ENCODE measurements at regions not wholly inside any gene's neighbourhood (a gene's known extent, or its start where the extent isn't known, plus 50 kb on each side); places are given as distances from the start of the nearest gene placed in this dataset.

DNA sequence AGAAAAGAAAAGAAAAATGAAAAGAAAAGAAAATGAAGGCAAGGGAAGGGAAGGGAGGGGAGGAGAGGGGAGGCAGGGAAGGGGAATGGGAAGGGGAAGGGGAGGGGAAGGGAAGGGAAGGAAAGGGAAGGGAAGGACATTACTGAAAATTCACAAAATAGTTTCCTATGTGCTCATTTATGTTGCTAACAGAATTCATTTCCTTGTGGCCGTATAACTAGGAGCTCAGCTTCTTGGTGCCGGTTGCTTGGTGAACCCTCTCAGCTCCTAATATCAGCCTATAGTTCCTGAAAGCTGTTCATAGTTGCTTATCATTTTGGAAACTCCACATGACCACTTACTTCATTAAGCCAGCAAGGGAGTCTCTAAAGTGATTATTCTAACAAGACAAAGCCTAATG is 379.8 kb upstream of the TMEFF2 start:
- 81 to 92% (median 88%) methylated on average over 2 of the region's 2 CpGs for WGBS, 5 donors
- no peak for DNase-seq
- TF ChIP-seq, protein P1, sequence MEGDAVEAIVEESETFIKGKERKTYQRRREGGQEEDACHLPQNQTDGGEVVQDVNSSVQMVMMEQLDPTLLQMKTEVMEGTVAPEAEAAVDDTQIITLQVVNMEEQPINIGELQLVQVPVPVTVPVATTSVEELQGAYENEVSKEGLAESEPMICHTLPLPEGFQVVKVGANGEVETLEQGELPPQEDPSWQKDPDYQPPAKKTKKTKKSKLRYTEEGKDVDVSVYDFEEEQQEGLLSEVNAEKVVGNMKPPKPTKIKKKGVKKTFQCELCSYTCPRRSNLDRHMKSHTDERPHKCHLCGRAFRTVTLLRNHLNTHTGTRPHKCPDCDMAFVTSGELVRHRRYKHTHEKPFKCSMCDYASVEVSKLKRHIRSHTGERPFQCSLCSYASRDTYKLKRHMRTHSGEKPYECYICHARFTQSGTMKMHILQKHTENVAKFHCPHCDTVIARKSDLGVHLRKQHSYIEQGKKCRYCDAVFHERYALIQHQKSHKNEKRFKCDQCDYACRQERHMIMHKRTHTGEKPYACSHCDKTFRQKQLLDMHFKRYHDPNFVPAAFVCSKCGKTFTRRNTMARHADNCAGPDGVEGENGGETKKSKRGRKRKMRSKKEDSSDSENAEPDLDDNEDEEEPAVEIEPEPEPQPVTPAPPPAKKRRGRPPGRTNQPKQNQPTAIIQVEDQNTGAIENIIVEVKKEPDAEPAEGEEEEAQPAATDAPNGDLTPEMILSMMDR (IDR thresholded peaks at IDR 0.05 in 8 of 11, conservative IDR thresholded peaks at IDR 0.05 in 3 of 11), result no peak
- TF ChIP-seq POLR2A (IDR thresholded peaks at IDR 0.05), result no peak
- no peak for TF ChIP-seq POLR2AphosphoS5 (IDR thresholded peaks at IDR 0.05)
- intact Hi-C loops (cut with DNase I; ENCODE audit: low total_unique reads), result no loop called here
- Histone ChIP-seq H3K27me3 (replicated peaks in 1 of 7) (no peaks in the 10 kb centered on the region), H3K27ac (no peak overlapping the region), H3K36me3 (no peaks in the 10 kb centered on the region), H3K4me1 (no peaks in the 10 kb centered on the region), H3K9me3 (peaks cover 0 to 6% (median 0%) of the 10 kb centered on the region in 8 donors), H3K4me3 (no peak overlapping the region)

DNA sequence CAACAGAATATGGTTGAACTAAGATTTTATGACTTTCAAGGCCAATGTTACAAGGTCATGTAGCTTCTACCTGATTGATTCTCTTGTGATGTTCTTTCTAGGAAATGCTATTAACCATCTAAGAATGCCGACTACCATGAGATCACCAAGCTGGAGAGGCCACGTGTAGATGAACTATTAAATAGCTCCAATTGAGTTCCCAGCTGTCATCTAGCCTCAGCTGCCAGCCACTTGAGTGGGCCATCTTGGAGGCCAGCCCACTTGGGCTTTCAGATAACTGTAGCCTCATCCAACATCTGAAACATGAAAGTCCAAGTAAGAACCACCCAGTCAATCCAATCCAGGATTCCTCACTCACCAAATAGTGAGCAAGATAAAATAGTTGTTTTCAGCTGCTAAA is 376.9 kb upstream of the TMEFF2 start:
- no peak for TF ChIP-seq POLR2A (IDR thresholded peaks at IDR 0.05)
- TF ChIP-seq POLR2AphosphoS5 (IDR thresholded peaks at IDR 0.05), result no peak
- TF ChIP-seq, protein P1 (IDR thresholded peaks at IDR 0.05 in 8 of 11, conservative IDR thresholded peaks at IDR 0.05 in 3 of 11), result no peak
- no peak overlapping the region for H3K27ac ChIP-seq
- peaks cover 0 to 6% (median 0%) of the 10 kb centered on the region in 8 donors for H3K9me3 ChIP-seq
- no peak for DNase-seq
- no peaks in the 10 kb centered on the region for H3K4me1 ChIP-seq
- 72 to 83% (median 79%) methylated on average over 2 of the region's 2 CpGs for WGBS, 5 donors
- no peaks in the 10 kb centered on the region for H3K27me3 ChIP-seq (replicated peaks in 1 of 7)
- intact Hi-C loops (cut with DNase I; ENCODE audit: low total_unique reads), result no loop called here
- no peak overlapping the region for H3K4me3 ChIP-seq
- no peaks in the 10 kb centered on the region for H3K36me3 ChIP-seq

DNA sequence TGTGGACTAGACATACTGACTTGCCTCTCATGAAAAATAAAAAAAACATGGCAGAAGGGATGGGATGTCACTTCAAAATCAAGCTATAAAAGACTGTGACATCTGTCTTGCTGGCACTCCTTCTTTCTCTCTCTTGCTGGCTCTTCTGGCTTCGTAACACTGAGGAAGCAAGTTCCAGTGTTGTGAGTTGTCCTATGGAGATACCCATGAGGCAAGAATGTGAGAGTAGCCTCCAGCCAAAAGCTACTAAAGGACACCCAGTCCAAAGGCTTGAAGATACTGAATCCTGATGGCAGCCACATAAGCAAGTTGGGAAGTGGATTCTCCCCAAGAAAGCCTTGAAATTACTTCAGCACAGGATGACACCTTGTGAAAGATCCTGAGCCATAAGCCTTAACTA is 376.1 kb upstream of the TMEFF2 start:
- intact Hi-C loops (cut with DNase I; ENCODE audit: low total_unique reads), result no loop called here
- no peak overlapping the region for H3K27ac ChIP-seq
- no peaks in the 10 kb centered on the region for H3K27me3 ChIP-seq (replicated peaks in 1 of 7)
- TF ChIP-seq POLR2A (IDR thresholded peaks at IDR 0.05), result no peak
- TF ChIP-seq POLR2AphosphoS5 (IDR thresholded peaks at IDR 0.05), result no peak
- TF ChIP-seq, protein P1 (IDR thresholded peaks at IDR 0.05 in 8 of 11, conservative IDR thresholded peaks at IDR 0.05 in 3 of 11), result no peak
- peaks cover 0 to 6% (median 0%) of the 10 kb centered on the region in 8 donors for H3K9me3 ChIP-seq
- no peak for DNase-seq
- no peak overlapping the region for H3K4me3 ChIP-seq
- WGBS, 5 donors, result 67 to 82% (median 71%) methylated on average over 1 of the region's 1 CpG
- no peaks in the 10 kb centered on the region for H3K36me3 ChIP-seq
- no peaks in the 10 kb centered on the region for H3K4me1 ChIP-seq

DNA sequence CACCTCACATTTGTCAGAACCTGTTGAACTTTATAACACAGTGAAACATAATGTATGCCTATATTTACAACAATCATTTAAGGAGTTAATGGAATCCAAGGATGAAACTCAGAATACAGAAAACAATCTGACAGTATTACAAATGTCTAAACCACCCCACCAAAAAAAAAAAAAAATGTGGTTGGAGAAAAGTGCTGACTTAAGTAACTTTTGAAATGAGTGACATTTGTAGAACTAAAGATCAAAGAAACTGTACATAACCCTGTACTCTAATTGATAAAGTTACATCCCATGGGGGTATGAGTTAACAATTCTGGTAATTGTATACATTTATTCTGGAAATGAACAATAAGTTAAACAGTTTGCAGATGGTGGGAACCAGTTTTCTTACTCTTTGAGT is 372.1 kb upstream of the TMEFF2 start:
- DNase-seq, result no peak
- no peaks in the 10 kb centered on the region for H3K36me3 ChIP-seq
- no peaks in the 10 kb centered on the region for H3K27me3 ChIP-seq (replicated peaks in 1 of 7)
- H3K27ac ChIP-seq, result no peak overlapping the region
- TF ChIP-seq, protein P1 (IDR thresholded peaks at IDR 0.05 in 8 of 11, conservative IDR thresholded peaks at IDR 0.05 in 3 of 11), result no peak
- TF ChIP-seq POLR2AphosphoS5 (IDR thresholded peaks at IDR 0.05) (no peak), POLR2A (IDR thresholded peaks at IDR 0.05) (no peak)
- H3K4me1 ChIP-seq, result no peaks in the 10 kb centered on the region
- no peak overlapping the region for H3K4me3 ChIP-seq
- no peaks in the 10 kb centered on the region for H3K9me3 ChIP-seq
- intact Hi-C loops (cut with DNase I; ENCODE audit: low total_unique reads), result no loop called here

Measured in spleen (tissue), 11 donors.